H9 (cell line): ENCODE measurements at regions not wholly inside any gene's neighbourhood (a gene's known extent, or its start where the extent isn't known, plus 50 kb on each side); places are given as distances from the start of the nearest gene placed in this dataset.

Source experiments
- DNase-seq: peaks from one replicate; pipeline ENCODE4 v3.0.0-alpha.2; 2017
- H2AFZ ChIP-seq: one replicate; pipeline ENCODE4 v1.6.1; 2013; ENCODE audit warnings: mild to moderate bottlenecking, low read length, control low read depth, moderate library complexity
- H2AK5ac ChIP-seq: 2 replicates; pipeline ENCODE4 v1.6.1; 2013; ENCODE audit warnings: low read length, control low read depth, mixed read lengths; ENCODE audit not compliant: insufficient read length
- H2BK120ac ChIP-seq: one replicate; pipeline ENCODE4 v1.6.1; 2013; ENCODE audit warnings: low read depth, mild to moderate bottlenecking, low read length, control low read depth, inconsistent platforms; ENCODE audit not compliant: poor library complexity, severe bottlenecking
- H2BK12ac ChIP-seq: 2 replicates; pipeline ENCODE4 v1.6.1; 2013; ENCODE audit warnings: low read length, control low read depth, mixed read lengths, low read depth; ENCODE audit not compliant: insufficient read length
- H2BK15ac ChIP-seq: 2 replicates; pipeline ENCODE4 v1.6.1; 2013; ENCODE audit warnings: low read depth, low read length, control low read depth
- H2BK20ac ChIP-seq: one replicate; pipeline ENCODE4 v1.6.1; 2013; ENCODE audit warnings: low read depth, mild to moderate bottlenecking, low read length, control low read depth, inconsistent platforms; ENCODE audit not compliant: poor library complexity, severe bottlenecking
- H2BK5ac ChIP-seq: 2 replicates; pipeline ENCODE4 v1.6.1; 2013; ENCODE audit warnings: low read length, control low read depth, mixed read lengths; ENCODE audit not compliant: insufficient read length
- H3K14ac ChIP-seq: 2 replicates; pipeline ENCODE4 v1.6.1; 2013; ENCODE audit warnings: low read length, control low read depth; ENCODE audit not compliant: insufficient read depth
- H3K18ac ChIP-seq: 2 replicates; pipeline ENCODE4 v1.6.1; 2013; ENCODE audit warnings: low read depth, mild to moderate bottlenecking, mixed read lengths, low read length, control low read depth; ENCODE audit not compliant: insufficient read length
- H3K23ac ChIP-seq: 2 replicates; pipeline ENCODE4 v1.6.1; 2013; ENCODE audit warnings: low read length, control low read depth, mixed read lengths, low read depth; ENCODE audit not compliant: insufficient read length
- H3K23me2 ChIP-seq: 2 replicates; pipeline ENCODE4 v1.6.1; 2013; ENCODE audit warnings: low read depth, mild to moderate bottlenecking, mixed read lengths, low read length, control low read depth; ENCODE audit not compliant: insufficient read length, poor library complexity, severe bottlenecking
- H3K27ac ChIP-seq: 2 replicates; pipeline ENCODE4 v1.5.1; 2013; ENCODE audit warnings: low read length, control low read depth, mixed read lengths, low read depth; ENCODE audit not compliant: insufficient read length
- H3K27me3 ChIP-seq: 2 replicates; pipeline ENCODE4 v1.6.1; 2013; ENCODE audit warnings: low read length, control low read depth, inconsistent platforms; ENCODE audit not compliant: insufficient read depth
- H3K4ac ChIP-seq: 2 replicates; pipeline ENCODE4 v1.6.1; 2013; ENCODE audit warnings: low read depth, mild to moderate bottlenecking, control low read depth, inconsistent platforms, low read length, moderate library complexity
- H3K4me1 ChIP-seq: 2 replicates; pipeline ENCODE4 v1.6.1; 2013; ENCODE audit warnings: low read length, control low read depth, inconsistent platforms; ENCODE audit not compliant: insufficient read depth
- H3K4me2 ChIP-seq: 2 replicates; pipeline ENCODE4 v1.6.1; 2013; ENCODE audit warnings: low read length, control low read depth, mixed read lengths; ENCODE audit not compliant: insufficient read length, insufficient read depth
- H3K56ac ChIP-seq: 2 replicates; pipeline ENCODE4 v1.6.1; 2013; ENCODE audit warnings: low read depth, mild to moderate bottlenecking, mixed read lengths, low read length, control low read depth; ENCODE audit not compliant: insufficient read length
- H3K79me1 ChIP-seq: 2 replicates; pipeline ENCODE4 v1.6.1; 2013; ENCODE audit warnings: low read depth, mild to moderate bottlenecking, moderate library complexity, low read length, control low read depth, inconsistent platforms; ENCODE audit not compliant: insufficient read depth, poor library complexity, severe bottlenecking
- H3K79me2 ChIP-seq: 2 replicates; pipeline ENCODE4 v1.6.1; 2013; ENCODE audit warnings: low read length, control low read depth, inconsistent platforms; ENCODE audit not compliant: insufficient read depth
- H3K9ac ChIP-seq: 2 replicates; pipeline ENCODE4 v1.6.1; 2013; ENCODE audit warnings: low read length, control low read depth, mixed read lengths; ENCODE audit not compliant: insufficient read length; ENCODE audit errors: extremely low read depth
- H3K9me3 ChIP-seq: one replicate; pipeline ENCODE4 v1.6.1; 2013; ENCODE audit warnings: low read depth, low read length, inconsistent platforms; ENCODE audit not compliant: control insufficient read depth
- H3T11ph ChIP-seq: one replicate; pipeline ENCODE4 v1.6.1; 2013; ENCODE audit warnings: mild to moderate bottlenecking, low read length, control low read depth, inconsistent platforms
- H4K20me1 ChIP-seq: one replicate; pipeline ENCODE4 v1.6.1; 2013; ENCODE audit not compliant: control insufficient read depth, insufficient read length, insufficient read depth
- H4K5ac ChIP-seq: 2 replicates; pipeline ENCODE4 v1.6.1; 2013; ENCODE audit warnings: low read depth, mild to moderate bottlenecking, mixed read lengths, low read length, control low read depth; ENCODE audit not compliant: insufficient read length
- H4K8ac ChIP-seq: replicated peaks from 2 replicates; pipeline ENCODE4 v1.6.1; 2013; ENCODE audit warnings: low read length, control low read depth, mixed read lengths, low read depth; ENCODE audit not compliant: insufficient read length
- H4K91ac ChIP-seq: 2 replicates; pipeline ENCODE4 v1.6.1; 2013; ENCODE audit warnings: low read depth, mild to moderate bottlenecking, moderate library complexity, mixed read lengths, low read length, control low read depth; ENCODE audit not compliant: insufficient read length
- H3K27ac Mint-ChIP-seq, 3 experiments: 2 replicates in 2 of 3; 3 replicates in 1 of 3; pipeline ENCODE4 v1.8.0; 2020 to 2021; ENCODE audit warnings: mixed read lengths in 3 of 3, mild to moderate bottlenecking in 1 of 3, moderate library complexity in 1 of 3
- H3K27me3 Mint-ChIP-seq: 2 replicates; pipeline ENCODE4 v1.8.0; 2021; ENCODE audit warnings: low read depth, mild to moderate bottlenecking, moderate library complexity, mixed read lengths
- H3K36me3 Mint-ChIP-seq, 3 experiments: 2 replicates in 2 of 3; 3 replicates in 1 of 3; pipeline ENCODE4 v1.8.0; 2020 to 2021; ENCODE audit warnings: low read depth in 3 of 3, mixed read lengths in 3 of 3; ENCODE audit not compliant: insufficient read depth in 1 of 3
- H3K4me1 Mint-ChIP-seq, 2 experiments: 2 replicates each; pipeline ENCODE4 v1.8.0; 2020; ENCODE audit warnings: mixed read lengths in 2 of 2
- H3K4me3 Mint-ChIP-seq, 2 experiments: 2 replicates in 1 of 2; 3 replicates in 1 of 2; pipeline ENCODE4 v1.8.0; 2020 to 2021; ENCODE audit warnings: mild to moderate bottlenecking in 2 of 2, mixed read lengths in 2 of 2, moderate library complexity in 1 of 2
- H3K9me3 Mint-ChIP-seq, 2 experiments: 2 replicates in 1 of 2; 3 replicates in 1 of 2; pipeline ENCODE4 v1.8.0; 2020; ENCODE audit warnings: mild to moderate bottlenecking in 2 of 2, mixed read lengths in 2 of 2, moderate library complexity in 1 of 2
- WGBS: extraction: QIAGEN DNeasy Blood & Tissue Kit; methylation state at CpG from one replicate; pipeline ENCODE4 v1.1.7; 2013; ENCODE audit warnings: missing lambda C conversion rate, low lambda C conversion rate, mixed read lengths; ENCODE audit not compliant: insufficient read length; ENCODE audit errors: extremely low coverage; 5-methylcytosine and 5-hydroxymethylcytosine counted together
- TF ChIP-seq, protein P1 (sequence below): fragments of 200-600 bp; sonication (generic); conservative IDR thresholded peaks from 3 replicates; pipeline ENCODE4 v1.8.0; 2021; ENCODE audit warnings: antibody characterized with exemption, mild to moderate bottlenecking

DNA sequence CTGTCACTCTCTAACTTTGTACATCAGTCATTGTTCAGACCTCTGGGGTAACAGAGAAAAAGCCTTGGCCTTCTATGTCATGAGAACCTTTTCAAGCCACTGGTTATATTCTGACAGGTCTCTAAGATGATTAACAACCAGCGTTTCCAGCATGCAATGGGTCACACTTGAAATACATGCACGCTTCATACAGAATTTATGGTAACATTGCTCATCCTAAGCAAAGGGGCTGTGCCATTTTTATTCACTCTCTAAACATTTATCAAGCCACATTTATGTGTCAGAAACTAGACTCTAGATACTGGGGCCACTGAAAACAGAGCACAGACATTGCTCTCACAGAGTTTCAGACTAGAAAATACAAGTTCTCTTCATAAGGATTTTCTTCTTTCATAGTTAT, 501.4 kb upstream of the DAB1 start:
- Mint-ChIP-seq H3K4me3 (no peak overlapping the region), H3K27me3 (no peaks in the 10 kb centered on the region), H3K36me3 (no peaks in the 10 kb centered on the region; a peak in 2 of 7 replicates), H3K9me3 (no peaks in the 10 kb centered on the region), H3K27ac (no peak overlapping the region), H3K4me1 (peaks cover 27 to 29% of the 10 kb centered on the region in 2 experiments)
- TF ChIP-seq, protein P1, sequence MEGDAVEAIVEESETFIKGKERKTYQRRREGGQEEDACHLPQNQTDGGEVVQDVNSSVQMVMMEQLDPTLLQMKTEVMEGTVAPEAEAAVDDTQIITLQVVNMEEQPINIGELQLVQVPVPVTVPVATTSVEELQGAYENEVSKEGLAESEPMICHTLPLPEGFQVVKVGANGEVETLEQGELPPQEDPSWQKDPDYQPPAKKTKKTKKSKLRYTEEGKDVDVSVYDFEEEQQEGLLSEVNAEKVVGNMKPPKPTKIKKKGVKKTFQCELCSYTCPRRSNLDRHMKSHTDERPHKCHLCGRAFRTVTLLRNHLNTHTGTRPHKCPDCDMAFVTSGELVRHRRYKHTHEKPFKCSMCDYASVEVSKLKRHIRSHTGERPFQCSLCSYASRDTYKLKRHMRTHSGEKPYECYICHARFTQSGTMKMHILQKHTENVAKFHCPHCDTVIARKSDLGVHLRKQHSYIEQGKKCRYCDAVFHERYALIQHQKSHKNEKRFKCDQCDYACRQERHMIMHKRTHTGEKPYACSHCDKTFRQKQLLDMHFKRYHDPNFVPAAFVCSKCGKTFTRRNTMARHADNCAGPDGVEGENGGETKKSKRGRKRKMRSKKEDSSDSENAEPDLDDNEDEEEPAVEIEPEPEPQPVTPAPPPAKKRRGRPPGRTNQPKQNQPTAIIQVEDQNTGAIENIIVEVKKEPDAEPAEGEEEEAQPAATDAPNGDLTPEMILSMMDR = no peak
- DNase-seq = no peak
- no peak overlapping the region for H3T11ph ChIP-seq
- no peak overlapping the region for H4K91ac ChIP-seq
- H3K9me3 ChIP-seq = no peaks in the 10 kb centered on the region
- H3K4me2 ChIP-seq = no peak overlapping the region
- H2BK20ac ChIP-seq = no peak overlapping the region
- no CpG with 5 or more reads among the region's 2 CpGs for WGBS
- no peak overlapping the region for H2BK15ac ChIP-seq
- no peak overlapping the region for H3K56ac ChIP-seq
- H2BK12ac ChIP-seq = no peak overlapping the region
- no peak overlapping the region for H4K8ac ChIP-seq
- H2BK5ac ChIP-seq = no peak overlapping the region
- no peaks in the 10 kb centered on the region for H3K27me3 ChIP-seq
- no peak overlapping the region for H3K4ac ChIP-seq
- H3K79me2 ChIP-seq = no peaks in the 10 kb centered on the region
- no peak overlapping the region for H2BK120ac ChIP-seq
- H3K79me1 ChIP-seq = no peaks in the 10 kb centered on the region
- no peak overlapping the region for H4K5ac ChIP-seq
- H2AK5ac ChIP-seq = no peak overlapping the region
- H3K23me2 ChIP-seq = no peaks in the 10 kb centered on the region
- H3K18ac ChIP-seq = no peak overlapping the region
- H4K20me1 ChIP-seq = no peaks in the 10 kb centered on the region
- H3K27ac ChIP-seq = no peak overlapping the region
- no peak overlapping the region for H3K9ac ChIP-seq
- H3K23ac ChIP-seq = no peak overlapping the region
- no peak overlapping the region for H2AFZ ChIP-seq
- no peaks in the 10 kb centered on the region; the same call in 1 of the 2 replicates for H3K4me1 ChIP-seq
- H3K14ac ChIP-seq = no peak overlapping the region
